ENCODE measurements at regions not wholly inside any gene's neighbourhood (a gene's known extent, or its start where the extent isn't known, plus 50 kb on each side); places are given as distances from the start of the nearest gene placed in this dataset.
"Not testable (repeated sequence)": the region's sequence is repeated elsewhere in the genome, so short reads cannot be mapped to it uniquely, and the experiment has no call there.

GRCh38 chrX:13162772-13163410, 118.5 kb upstream of the FAM9C start:
- no peak for ATAC-seq (ENCODE audit: low FRiP score)
- no peak for DNase-seq (ENCODE audit: low spot score)

GRCh38 chrX:13159886-13160285, 115.5 kb upstream of the FAM9C start:
- DNase-seq (ENCODE audit: low spot score) = no peak
- no peak for ATAC-seq (ENCODE audit: low FRiP score)
- TF ChIP-seq CTCF (IDR thresholded peaks at IDR 0.05) = no peak

More at GRCh38 chrX:13162772-13163410, 118.5 kb upstream of the FAM9C start:
- no peak for TF ChIP-seq CTCF (IDR thresholded peaks at IDR 0.05)

- no peak for TF ChIP-seq CTCF (IDR thresholded peaks at IDR 0.05)
- no peak for ATAC-seq (ENCODE audit: low FRiP score)
- DNase-seq (ENCODE audit: low spot score) = no peak
Measured at GRCh38 chrX:13158911-13159310, 114.5 kb upstream of the FAM9C start.

- DNase-seq (ENCODE audit: low spot score); ATAC-seq (ENCODE audit: low FRiP score): not testable (repeated sequence)
Measured at GRCh38 chrX:13155550-13155949, 111.1 kb upstream of the FAM9C start.

GRCh38 chrX:13153796-13154195, 109.4 kb upstream of the FAM9C start:
- DNase-seq (ENCODE audit: low spot score) = no peak
- ATAC-seq (ENCODE audit: low FRiP score) = no peak
- TF ChIP-seq CTCF (IDR thresholded peaks at IDR 0.05) = no peak

GRCh38 chrX:13152518-13153185, 108.2 kb upstream of the FAM9C start:
- ATAC-seq (ENCODE audit: low FRiP score) (no peak), DNase-seq (ENCODE audit: low spot score) (no peak)
- TF ChIP-seq CTCF (IDR thresholded peaks at IDR 0.05) = no peak

- no peak for TF ChIP-seq CTCF (IDR thresholded peaks at IDR 0.05)
- DNase-seq (ENCODE audit: low spot score) (no peak), ATAC-seq (ENCODE audit: low FRiP score) (peak; percentile 66)
Measured at GRCh38 chrX:13151828-13152517, 107.6 kb upstream of the FAM9C start.
